ENCODE measurements at regions not wholly inside any gene's neighbourhood (a gene's known extent, or its start where the extent isn't known, plus 50 kb on each side); places are given as distances from the start of the nearest gene placed in this dataset.

DNA sequence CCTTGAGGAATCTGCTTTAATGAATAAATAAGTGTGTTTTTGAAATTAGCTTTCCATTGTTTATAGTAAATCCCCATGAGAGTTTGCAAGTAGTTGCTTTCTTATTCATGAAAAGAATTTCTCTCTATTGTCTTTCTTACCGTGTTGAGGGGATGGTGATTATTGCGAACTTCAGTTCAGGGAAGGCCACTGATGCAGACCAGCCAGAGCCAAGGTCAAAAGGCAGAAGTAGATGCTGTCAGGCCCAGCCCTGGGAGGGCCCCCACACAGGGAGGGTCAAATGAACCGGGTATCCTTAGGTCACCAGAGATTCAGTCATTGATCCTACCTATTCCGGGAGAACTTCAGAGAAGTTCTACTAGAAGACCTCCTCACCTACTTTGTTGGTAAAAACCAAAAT lies 185.9 kb downstream of the NUFIP1 start (continued):
- no peak for TF ChIP-seq BCL11A (IDR thresholded peaks at IDR 0.05; ENCODE audit: low read depth in 2 of 2, low read length in 2 of 2)
- TF ChIP-seq FOSL1 (IDR thresholded peaks at IDR 0.05; ENCODE audit: insufficient read depth, low read depth, low read length), result no peak
- no peak for TF ChIP-seq POLR2AphosphoS5 (IDR thresholded peaks at IDR 0.05; ENCODE audit: low read depth, low read length)
- no peak for TF ChIP-seq NANOG (IDR thresholded peaks at IDR 0.05; ENCODE audit: insufficient read depth, low read depth, low read length, poor library complexity, severe bottlenecking)
- TF ChIP-seq SRF (IDR thresholded peaks at IDR 0.05; ENCODE audit: low read depth, low read length), result no peak
